ENCODE measurements at regions not wholly inside any gene's neighbourhood (a gene's known extent, or its start where the extent isn't known, plus 50 kb on each side); places are given as distances from the start of the nearest gene placed in this dataset.
"Not testable (repeated sequence)": the region's sequence is repeated elsewhere in the genome, so short reads cannot be mapped to it uniquely, and the experiment has no call there.

DNA sequence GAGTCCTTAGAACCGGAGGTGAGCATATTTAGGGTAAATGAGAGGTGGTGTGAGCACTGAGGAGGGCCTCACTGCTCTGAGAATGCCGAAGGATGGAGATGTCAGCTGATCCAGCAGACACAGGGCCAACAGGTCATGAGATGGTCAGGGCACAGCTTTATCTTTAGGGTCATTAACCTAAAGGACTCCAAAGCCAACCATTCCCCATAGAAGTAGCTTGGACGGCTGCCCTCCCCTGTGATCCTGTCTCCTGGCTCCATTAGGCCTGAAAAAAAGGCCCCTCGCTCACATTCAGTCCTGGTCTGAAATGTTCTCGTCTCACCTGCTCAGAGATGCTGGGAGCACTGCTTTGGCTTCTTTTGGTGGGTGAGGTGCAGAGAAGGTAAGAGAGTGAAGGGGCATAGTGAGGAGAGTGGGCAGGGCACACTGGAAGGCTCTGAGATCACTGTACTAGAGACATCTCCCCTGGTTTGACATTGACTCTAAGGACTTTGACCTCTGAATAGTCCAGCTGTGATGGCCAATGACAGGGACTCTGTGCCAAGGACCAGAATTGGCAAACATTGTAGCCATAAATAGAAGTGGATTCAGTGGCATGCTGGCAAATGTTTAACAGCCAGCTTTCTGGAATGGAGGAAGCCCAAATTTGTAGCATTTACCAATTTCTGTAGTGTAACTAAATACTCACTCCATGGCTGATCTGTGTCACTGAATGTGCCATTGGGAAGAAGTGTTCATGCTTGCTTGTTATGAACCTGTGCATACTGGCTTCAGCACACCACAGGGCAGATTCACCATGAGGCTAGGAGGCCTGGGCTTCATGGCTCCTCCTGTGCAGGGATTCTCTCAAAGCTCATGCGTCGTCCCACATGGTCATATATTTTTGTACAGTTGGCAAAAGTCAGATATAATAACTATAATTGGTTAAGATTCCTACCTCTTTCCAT is 76.2 kb upstream of the MRPS22 start:
- ChIA-PET CTCF (ENCODE audit: unreplicated experiment) (no interaction called here), POLR2A (no interaction called here)
- Histone ChIP-seq H3K36me3 (ENCODE audit: insufficient read depth, low read length) (no peaks in the 10 kb centered on the region), H3K4me1 (ENCODE audit: insufficient read depth, low read length, poor library complexity, severe bottlenecking) (no peaks in the 10 kb centered on the region), H3K9me3 (ENCODE audit: low read length) (no peaks in the 10 kb centered on the region), H3K9me2 (ENCODE audit: insufficient read depth, low read length) (no peaks in the 10 kb centered on the region), H3K79me2 (ENCODE audit: insufficient read depth, low read depth, low read length) (no peaks in the 10 kb centered on the region), H2AFZ (ENCODE audit: low read length) (no peak overlapping the region), H3K4me3 (ENCODE audit: low read depth, low read length, poor library complexity, severe bottlenecking) (no peak overlapping the region), H4K20me1 (ENCODE audit: insufficient read depth, low read length) (no peaks in the 10 kb centered on the region), H3K4me2 (ENCODE audit: low read length) (no peak overlapping the region), H3K27ac (ENCODE audit: low read depth, low read length, poor library complexity, severe bottlenecking) (no peak overlapping the region)
- intact Hi-C loops (cut with micrococcal nuclease; ENCODE audit: unreplicated experiment) = no loop called here
- no TSS peak for BruUV-seq (replicated peaks)
- no peak for DNase-seq (ENCODE audit: low spot score)
- TF ChIP-seq EZH2phosphoT487 (IDR thresholded peaks at IDR 0.05; ENCODE audit: borderline replicate concordance, low read depth, low read length) = no peak
- TF ChIP-seq, protein P1, sequence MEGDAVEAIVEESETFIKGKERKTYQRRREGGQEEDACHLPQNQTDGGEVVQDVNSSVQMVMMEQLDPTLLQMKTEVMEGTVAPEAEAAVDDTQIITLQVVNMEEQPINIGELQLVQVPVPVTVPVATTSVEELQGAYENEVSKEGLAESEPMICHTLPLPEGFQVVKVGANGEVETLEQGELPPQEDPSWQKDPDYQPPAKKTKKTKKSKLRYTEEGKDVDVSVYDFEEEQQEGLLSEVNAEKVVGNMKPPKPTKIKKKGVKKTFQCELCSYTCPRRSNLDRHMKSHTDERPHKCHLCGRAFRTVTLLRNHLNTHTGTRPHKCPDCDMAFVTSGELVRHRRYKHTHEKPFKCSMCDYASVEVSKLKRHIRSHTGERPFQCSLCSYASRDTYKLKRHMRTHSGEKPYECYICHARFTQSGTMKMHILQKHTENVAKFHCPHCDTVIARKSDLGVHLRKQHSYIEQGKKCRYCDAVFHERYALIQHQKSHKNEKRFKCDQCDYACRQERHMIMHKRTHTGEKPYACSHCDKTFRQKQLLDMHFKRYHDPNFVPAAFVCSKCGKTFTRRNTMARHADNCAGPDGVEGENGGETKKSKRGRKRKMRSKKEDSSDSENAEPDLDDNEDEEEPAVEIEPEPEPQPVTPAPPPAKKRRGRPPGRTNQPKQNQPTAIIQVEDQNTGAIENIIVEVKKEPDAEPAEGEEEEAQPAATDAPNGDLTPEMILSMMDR (conservative IDR thresholded peaks at IDR 0.05; ENCODE audit: low read length) = no peak

DNA sequence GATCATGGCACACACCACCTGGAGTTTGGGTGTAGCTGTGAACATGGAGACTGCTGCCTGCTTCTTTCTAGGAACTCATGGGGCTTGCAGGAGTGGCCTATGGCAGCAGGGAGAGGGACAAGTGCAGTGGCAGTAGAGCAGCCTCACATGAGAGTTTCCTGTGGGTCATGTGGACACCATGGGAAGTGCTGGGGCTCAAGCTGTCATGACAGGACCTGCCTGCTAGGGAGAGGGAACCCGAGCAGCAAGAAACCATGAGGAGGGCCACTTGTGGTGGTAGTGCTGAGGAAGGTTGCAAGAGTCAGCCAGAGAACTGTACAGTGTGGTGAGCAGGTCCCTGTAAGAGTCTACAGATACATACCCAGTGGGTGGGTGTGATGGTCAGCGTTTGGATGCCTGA is 73.8 kb upstream of the MRPS22 start:
- intact Hi-C loops (cut with micrococcal nuclease; ENCODE audit: unreplicated experiment) = no loop called here
- Histone ChIP-seq H3K4me3 (ENCODE audit: low read depth, low read length, poor library complexity, severe bottlenecking) (no peak overlapping the region), H3K79me2 (ENCODE audit: insufficient read depth, low read depth, low read length) (no peaks in the 10 kb centered on the region), H3K9me2 (ENCODE audit: insufficient read depth, low read length) (no peaks in the 10 kb centered on the region), H3K9me3 (ENCODE audit: low read length) (no peaks in the 10 kb centered on the region), H3K4me2 (ENCODE audit: low read length) (no peak overlapping the region), H3K4me1 (ENCODE audit: insufficient read depth, low read length, poor library complexity, severe bottlenecking) (no peaks in the 10 kb centered on the region), H3K27ac (ENCODE audit: low read depth, low read length, poor library complexity, severe bottlenecking) (no peak overlapping the region), H4K20me1 (ENCODE audit: insufficient read depth, low read length) (no peaks in the 10 kb centered on the region), H3K36me3 (ENCODE audit: insufficient read depth, low read length) (no peaks in the 10 kb centered on the region), H2AFZ (ENCODE audit: low read length) (no peak overlapping the region)
- ChIA-PET CTCF (ENCODE audit: unreplicated experiment) (interaction anchor here (0.6 kb wide), 1 partner anchor 13 kb away, joined by 3 read pairs; no protein-coding TSS in a partner anchor), POLR2A (no interaction called here)
- BruUV-seq (replicated peaks) = no TSS peak
- TF ChIP-seq EZH2phosphoT487 (IDR thresholded peaks at IDR 0.05; ENCODE audit: borderline replicate concordance, low read depth, low read length) = no peak
- TF ChIP-seq, protein P1 (conservative IDR thresholded peaks at IDR 0.05; ENCODE audit: low read length) = no peak
- no peak for DNase-seq (ENCODE audit: low spot score)

DNA sequence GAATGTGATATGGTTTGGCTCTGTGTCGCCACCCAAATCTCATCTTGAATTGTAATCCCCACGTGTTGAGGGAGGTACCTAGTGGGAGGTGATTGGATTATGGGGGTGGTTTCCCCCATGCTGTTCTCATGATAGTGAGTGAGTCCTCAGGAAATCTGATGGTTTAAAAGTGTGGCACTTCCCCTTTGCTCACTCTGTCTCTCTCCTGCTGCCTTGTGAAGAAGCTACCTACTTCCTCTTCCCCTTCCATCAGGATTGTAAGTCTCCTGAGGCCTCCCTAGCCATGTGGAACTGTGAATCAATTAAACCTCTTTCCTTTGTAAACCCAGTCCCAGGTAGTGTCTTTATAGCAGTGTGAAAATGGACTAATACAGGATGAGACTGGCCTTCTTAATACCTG is 73.2 kb upstream of the MRPS22 start:
- H4K20me1 ChIP-seq (ENCODE audit: insufficient read depth, low read length); POLR2A ChIA-PET; H3K4me3 ChIP-seq (ENCODE audit: low read depth, low read length, poor library complexity, severe bottlenecking); CTCF ChIA-PET (ENCODE audit: unreplicated experiment); H3K36me3 ChIP-seq (ENCODE audit: insufficient read depth, low read length); intact Hi-C loops (cut with micrococcal nuclease; ENCODE audit: unreplicated experiment); H3K9me2 ChIP-seq (ENCODE audit: insufficient read depth, low read length); H3K27ac ChIP-seq (ENCODE audit: low read depth, low read length, poor library complexity, severe bottlenecking); H3K79me2 ChIP-seq (ENCODE audit: insufficient read depth, low read depth, low read length); H3K9me3 ChIP-seq (ENCODE audit: low read length); H2AFZ ChIP-seq (ENCODE audit: low read length); DNase-seq (ENCODE audit: low spot score); H3K4me2 ChIP-seq (ENCODE audit: low read length); BruUV-seq (replicated peaks); H3K4me1 ChIP-seq (ENCODE audit: insufficient read depth, low read length, poor library complexity, severe bottlenecking): not testable (repeated sequence)
